Kidney (tissue), 13 donors: ENCODE measurements at regions not wholly inside any gene's neighbourhood (a gene's known extent, or its start where the extent isn't known, plus 50 kb on each side); places are given as distances from the start of the nearest gene placed in this dataset.

Experiments used
- DNase-seq, 5 donors: peaks; one replicate each; pipeline ENCODE4 v3.0.0-alpha.2; 2013 to 2020
- FAIRE-seq: peaks from 2 replicates; lab custom pipeline; 2012; peaks lifted over from hg19 to GRCh38; lab: Jason Lieb, UNC
- H3K27ac ChIP-seq, 2 donors: one replicate each; pipeline ENCODE4 v1.7.0; 2013; ENCODE audit warnings: low read depth in 2 of 2, low read length in 2 of 2, inconsistent platforms in 1 of 2
- H3K27me3 ChIP-seq: one replicate; pipeline ENCODE4 v1.7.1; 2013; ENCODE audit warnings: low read length, inconsistent platforms; ENCODE audit not compliant: control insufficient read depth, insufficient read depth
- H3K36me3 ChIP-seq, 3 donors: one replicate each; pipeline versions ENCODE4 v1.7.0 to v1.7.1; 2013; ENCODE audit warnings: low read length in 3 of 3, control low read depth in 1 of 3, inconsistent platforms in 1 of 3; ENCODE audit not compliant: insufficient read depth in 3 of 3, control insufficient read depth in 2 of 3
- H3K4me1 ChIP-seq, 3 donors: one replicate each; pipeline versions ENCODE4 v1.7.0 to v1.7.1; 2013; ENCODE audit warnings: low read length in 3 of 3, inconsistent platforms in 1 of 3, low read depth in 1 of 3; ENCODE audit not compliant: control insufficient read depth in 2 of 3, insufficient read depth in 2 of 3
- H3K4me3 ChIP-seq, 3 donors: one replicate each; pipeline versions ENCODE4 v1.7.0 to v1.8.1; 2013; ENCODE audit warnings: low read length in 3 of 3, control low read depth in 1 of 3, inconsistent platforms in 1 of 3
- H3K9ac ChIP-seq, 3 donors: one replicate each; pipeline versions ENCODE4 v1.7.0 to v1.7.1; 2013; ENCODE audit warnings: low read length in 3 of 3, control low read depth in 1 of 3, inconsistent platforms in 1 of 3
- H3K9me3 ChIP-seq, 3 donors: one replicate each; pipeline versions ENCODE4 v1.7.0 to v1.7.1; 2013; ENCODE audit warnings: low read length in 3 of 3, control low read depth in 1 of 3, inconsistent platforms in 1 of 3; ENCODE audit not compliant: control insufficient read depth in 2 of 3, insufficient read depth in 1 of 3
- CTCF ChIP-seq: IDR thresholded peaks from 3 replicates; pipeline ENCODE4 v1.5.1; 2012; ENCODE audit warnings: mild to moderate bottlenecking, moderate library complexity, borderline replicate concordance; ENCODE audit not compliant: insufficient read depth; ENCODE audit errors: extremely low read depth
- intact Hi-C: fragments of 100-400 bp; cut with DNase I; formaldehyde crosslinking; loops from one replicate; pipeline ENCODE4 v1.11.1; 2022
- donor health status: control.
- donor health status: control.
- donor health status: control.
- donor health status: control.
- donor health status: control.
- donor health status: DM: yes; HTN: yes; CAD: no.
- donor health status: Normal renal cell carcinoma (clear cell type).

GRCh38 chr2:10499911-10500521 lies 51.9 kb upstream of the ODC1 start:
- H3K36me3 ChIP-seq = no peaks in the 10 kb centered on the region
- H3K4me1 ChIP-seq = peaks cover 0 to 5% (median 0%) of the 10 kb centered on the region in 3 donors
- H3K9ac ChIP-seq = no peak overlapping the region
- no peak overlapping the region for H3K27ac ChIP-seq
- DNase-seq (peak in 1 of 5 donors; percentile 52), FAIRE-seq (no peak)
- TF ChIP-seq CTCF = no peak
- intact Hi-C loops = no loop called here
- no peaks in the 10 kb centered on the region for H3K9me3 ChIP-seq
- H3K4me3 ChIP-seq = no peak overlapping the region
- no peaks in the 10 kb centered on the region for H3K27me3 ChIP-seq

- intact Hi-C loops = no loop called here
- TF ChIP-seq CTCF = no peak
- Histone ChIP-seq H3K4me1 (peaks cover 0 to 5% (median 0%) of the 10 kb centered on the region in 3 donors), H3K9ac (no peak overlapping the region), H3K27ac (no peak overlapping the region), H3K4me3 (no peak overlapping the region), H3K27me3 (no peaks in the 10 kb centered on the region), H3K9me3 (no peaks in the 10 kb centered on the region), H3K36me3 (no peaks in the 10 kb centered on the region)
- no peak for FAIRE-seq
- DNase-seq = peak in 2 of 5 donors; percentile 37 to 51
Observed at GRCh38 chr2:10499275-10499907, 51.3 kb upstream of the ODC1 start.

- DNase-seq (peak in 1 of 5 donors; percentile 54), FAIRE-seq (no peak)
- Histone ChIP-seq H3K9me3 (no peaks in the 10 kb centered on the region), H3K36me3 (no peaks in the 10 kb centered on the region), H3K9ac (no peak overlapping the region), H3K4me3 (no peak overlapping the region), H3K27ac (no peak overlapping the region), H3K4me1 (peaks cover 0 to 7% (median 0%) of the 10 kb centered on the region in 3 donors), H3K27me3 (no peaks in the 10 kb centered on the region)
- intact Hi-C loops = no loop called here
- no peak for TF ChIP-seq CTCF
Observed at GRCh38 chr2:10498525-10499274, 50.6 kb upstream of the ODC1 start.
